GM23338 (cell line): ENCODE measurements at regions not wholly inside any gene's neighbourhood (a gene's known extent, or its start where the extent isn't known, plus 50 kb on each side); places are given as distances from the start of the nearest gene placed in this dataset.

ENCODE experiments used
- CREB1 ChIP-seq: fragments of 250-450 bp; sonication (Bioruptor Pico); IDR thresholded peaks from 2 replicates; pipeline ENCODE4 v1.5.0; 2020; ENCODE audit warnings: low read depth, mild to moderate bottlenecking, moderate library complexity
- TF ChIP-seq, protein P1 (sequence below), 2 experiments: fragments of 200-600 bp in 1 of 2; sonication (generic) in 1 of 2; conservative IDR thresholded peaks; 2 replicates each; pipeline versions ENCODE4 v1.5.1 to v1.6.1; 2016 to 2017; ENCODE audit warnings: antibody characterized with exemption in 2 of 2, low read depth in 2 of 2, mild to moderate bottlenecking in 2 of 2, moderate library complexity in 1 of 2
- TF ChIP-seq, protein P2 (sequence below): IDR thresholded peaks from 2 replicates; pipeline ENCODE4 v1.6.1; 2016; ENCODE audit warnings: antibody characterized with exemption

DNA sequence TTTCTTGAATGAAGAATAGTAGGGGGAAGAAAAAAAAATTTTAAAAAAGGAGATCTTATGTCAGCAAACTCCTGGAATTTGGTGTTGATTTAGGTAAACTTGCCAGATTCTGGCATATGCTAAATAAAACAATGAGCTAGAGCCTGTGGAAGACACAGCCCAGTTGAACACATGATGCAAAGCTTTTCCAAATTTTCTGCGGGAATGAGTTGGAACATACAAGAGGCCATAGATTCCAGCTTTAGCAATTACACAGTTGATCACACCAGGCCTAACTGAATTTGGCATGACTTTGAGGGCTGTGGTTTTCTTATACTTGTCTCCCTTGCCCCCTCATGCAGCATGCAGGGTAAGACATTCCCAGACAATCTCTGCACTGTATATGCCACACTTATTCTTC is 297.0 kb downstream of the SH3GL2 start:
- TF ChIP-seq, protein P1, sequence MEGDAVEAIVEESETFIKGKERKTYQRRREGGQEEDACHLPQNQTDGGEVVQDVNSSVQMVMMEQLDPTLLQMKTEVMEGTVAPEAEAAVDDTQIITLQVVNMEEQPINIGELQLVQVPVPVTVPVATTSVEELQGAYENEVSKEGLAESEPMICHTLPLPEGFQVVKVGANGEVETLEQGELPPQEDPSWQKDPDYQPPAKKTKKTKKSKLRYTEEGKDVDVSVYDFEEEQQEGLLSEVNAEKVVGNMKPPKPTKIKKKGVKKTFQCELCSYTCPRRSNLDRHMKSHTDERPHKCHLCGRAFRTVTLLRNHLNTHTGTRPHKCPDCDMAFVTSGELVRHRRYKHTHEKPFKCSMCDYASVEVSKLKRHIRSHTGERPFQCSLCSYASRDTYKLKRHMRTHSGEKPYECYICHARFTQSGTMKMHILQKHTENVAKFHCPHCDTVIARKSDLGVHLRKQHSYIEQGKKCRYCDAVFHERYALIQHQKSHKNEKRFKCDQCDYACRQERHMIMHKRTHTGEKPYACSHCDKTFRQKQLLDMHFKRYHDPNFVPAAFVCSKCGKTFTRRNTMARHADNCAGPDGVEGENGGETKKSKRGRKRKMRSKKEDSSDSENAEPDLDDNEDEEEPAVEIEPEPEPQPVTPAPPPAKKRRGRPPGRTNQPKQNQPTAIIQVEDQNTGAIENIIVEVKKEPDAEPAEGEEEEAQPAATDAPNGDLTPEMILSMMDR (conservative IDR thresholded peaks at IDR 0.05; ENCODE audit: low read depth in 2 of 2), result no peak
- TF ChIP-seq, protein P2, sequence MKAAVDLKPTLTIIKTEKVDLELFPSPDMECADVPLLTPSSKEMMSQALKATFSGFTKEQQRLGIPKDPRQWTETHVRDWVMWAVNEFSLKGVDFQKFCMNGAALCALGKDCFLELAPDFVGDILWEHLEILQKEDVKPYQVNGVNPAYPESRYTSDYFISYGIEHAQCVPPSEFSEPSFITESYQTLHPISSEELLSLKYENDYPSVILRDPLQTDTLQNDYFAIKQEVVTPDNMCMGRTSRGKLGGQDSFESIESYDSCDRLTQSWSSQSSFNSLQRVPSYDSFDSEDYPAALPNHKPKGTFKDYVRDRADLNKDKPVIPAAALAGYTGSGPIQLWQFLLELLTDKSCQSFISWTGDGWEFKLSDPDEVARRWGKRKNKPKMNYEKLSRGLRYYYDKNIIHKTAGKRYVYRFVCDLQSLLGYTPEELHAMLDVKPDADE, result no peak
- TF ChIP-seq CREB1 (CRISPR knock-in tag), result no peak
